Parathyroid adenoma (tissue), 2 donors: ENCODE measurements at regions not wholly inside any gene's neighbourhood (a gene's known extent, or its start where the extent isn't known, plus 50 kb on each side); places are given as distances from the start of the nearest gene placed in this dataset.

Experiments
- H2AFZ ChIP-seq: fragments of 300-600 bp; sonication (generic); one replicate; pipeline ENCODE4 v1.7.0; 2017; ENCODE audit warnings: antibody characterized with exemption, mild to moderate bottlenecking
- H3K27ac ChIP-seq: fragments of 300-600 bp; sonication (generic); one replicate; pipeline ENCODE4 v1.7.0; 2017
- H3K27me3 ChIP-seq: fragments of 300-600 bp; sonication (generic); one replicate; pipeline ENCODE4 v1.7.0; 2017; ENCODE audit warnings: low read length; ENCODE audit not compliant: control insufficient read depth, insufficient read depth
- H3K36me3 ChIP-seq: fragments of 300-600 bp; sonication (generic); one replicate; pipeline ENCODE4 v1.7.0; 2017; ENCODE audit warnings: low read length; ENCODE audit not compliant: control insufficient read depth, insufficient read depth
- H3K4me1 ChIP-seq: fragments of 300-600 bp; sonication (generic); one replicate; pipeline ENCODE4 v1.7.0; 2017; ENCODE audit warnings: control low read depth
- H3K4me2 ChIP-seq: fragments of 300-600 bp; sonication (generic); one replicate; pipeline ENCODE4 v1.7.0; 2017; ENCODE audit warnings: low read length
- H3K4me3 ChIP-seq: fragments of 300-600 bp; sonication (generic); one replicate; pipeline ENCODE4 v1.7.0; 2017; ENCODE audit warnings: low read depth, low read length
- H3K79me2 ChIP-seq: fragments of 300-600 bp; sonication (generic); one replicate; pipeline ENCODE4 v1.7.0; 2017; ENCODE audit warnings: control low read depth
- H3K9ac ChIP-seq: fragments of 300-600 bp; sonication (generic); one replicate; pipeline ENCODE4 v1.7.0; 2017; ENCODE audit warnings: mild to moderate bottlenecking
- H3K9me3 ChIP-seq: fragments of 300-600 bp; sonication (generic); one replicate; pipeline ENCODE4 v1.7.0; 2017; ENCODE audit warnings: low read length; ENCODE audit not compliant: control insufficient read depth
- TF ChIP-seq, protein P1 (sequence below): fragments of 300-600 bp; sonication (generic); IDR thresholded peaks from one replicate; pipeline ENCODE4 v1.7.0; 2017; ENCODE audit warnings: antibody characterized with exemption, mild to moderate bottlenecking
- donor health status: primary hyperparathyroidism.

DNA sequence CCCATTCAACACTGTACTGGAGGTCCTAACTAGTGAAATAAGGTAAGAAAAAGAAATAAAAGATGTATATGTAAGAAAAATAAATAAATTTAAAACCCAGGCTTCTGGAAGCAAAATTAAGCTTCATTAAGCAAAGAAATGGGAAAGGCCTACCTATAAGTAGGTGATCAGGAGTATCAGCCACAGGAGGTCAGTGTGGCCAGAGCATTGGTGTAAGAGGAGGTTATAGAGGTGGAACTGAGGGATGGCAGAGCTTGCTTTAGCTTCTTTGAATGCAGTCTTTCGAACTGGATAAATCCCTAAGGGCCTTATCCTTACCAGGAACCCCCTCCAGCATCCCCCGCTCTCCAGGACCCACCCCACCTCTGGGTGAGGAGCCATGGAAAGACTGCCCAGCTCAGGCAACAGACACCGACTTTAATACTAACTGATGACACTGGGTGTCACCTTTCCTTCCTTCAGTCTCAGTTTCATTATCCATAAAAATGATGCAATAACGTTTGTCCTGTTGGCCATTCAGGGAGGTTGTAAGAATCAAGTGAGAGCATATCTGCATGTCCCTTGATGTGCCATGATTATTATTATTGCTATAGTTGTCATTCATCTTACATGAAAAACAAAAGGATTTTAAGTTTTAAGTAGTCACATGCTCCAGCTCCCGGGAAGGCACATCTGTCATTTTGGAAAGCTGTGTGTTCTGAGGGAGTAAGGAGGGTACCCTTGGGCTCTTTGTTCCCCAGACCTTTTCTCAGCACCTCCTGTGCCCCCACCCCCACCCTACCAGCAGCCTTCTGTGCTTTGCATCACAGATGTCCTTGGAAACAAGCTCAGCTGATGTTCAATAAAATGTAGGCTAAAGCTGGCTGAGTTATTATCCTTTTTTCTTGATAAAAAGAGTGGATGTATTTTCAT, 50.8 kb upstream of the CTNNA1 start:
- H3K4me1 ChIP-seq = peaks cover 5% of the 10 kb centered on the region
- H3K4me3 ChIP-seq = no peak overlapping the region
- H3K27ac ChIP-seq = no peak overlapping the region
- no peaks in the 10 kb centered on the region for H3K9me3 ChIP-seq
- TF ChIP-seq, protein P1, sequence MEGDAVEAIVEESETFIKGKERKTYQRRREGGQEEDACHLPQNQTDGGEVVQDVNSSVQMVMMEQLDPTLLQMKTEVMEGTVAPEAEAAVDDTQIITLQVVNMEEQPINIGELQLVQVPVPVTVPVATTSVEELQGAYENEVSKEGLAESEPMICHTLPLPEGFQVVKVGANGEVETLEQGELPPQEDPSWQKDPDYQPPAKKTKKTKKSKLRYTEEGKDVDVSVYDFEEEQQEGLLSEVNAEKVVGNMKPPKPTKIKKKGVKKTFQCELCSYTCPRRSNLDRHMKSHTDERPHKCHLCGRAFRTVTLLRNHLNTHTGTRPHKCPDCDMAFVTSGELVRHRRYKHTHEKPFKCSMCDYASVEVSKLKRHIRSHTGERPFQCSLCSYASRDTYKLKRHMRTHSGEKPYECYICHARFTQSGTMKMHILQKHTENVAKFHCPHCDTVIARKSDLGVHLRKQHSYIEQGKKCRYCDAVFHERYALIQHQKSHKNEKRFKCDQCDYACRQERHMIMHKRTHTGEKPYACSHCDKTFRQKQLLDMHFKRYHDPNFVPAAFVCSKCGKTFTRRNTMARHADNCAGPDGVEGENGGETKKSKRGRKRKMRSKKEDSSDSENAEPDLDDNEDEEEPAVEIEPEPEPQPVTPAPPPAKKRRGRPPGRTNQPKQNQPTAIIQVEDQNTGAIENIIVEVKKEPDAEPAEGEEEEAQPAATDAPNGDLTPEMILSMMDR = no peak
- no peak overlapping the region for H3K4me2 ChIP-seq
- H3K36me3 ChIP-seq = no peaks in the 10 kb centered on the region
- no peak overlapping the region for H3K9ac ChIP-seq
- H3K27me3 ChIP-seq = no peaks in the 10 kb centered on the region
- H3K79me2 ChIP-seq = no peaks in the 10 kb centered on the region
- H2AFZ ChIP-seq = no peak overlapping the region

DNA sequence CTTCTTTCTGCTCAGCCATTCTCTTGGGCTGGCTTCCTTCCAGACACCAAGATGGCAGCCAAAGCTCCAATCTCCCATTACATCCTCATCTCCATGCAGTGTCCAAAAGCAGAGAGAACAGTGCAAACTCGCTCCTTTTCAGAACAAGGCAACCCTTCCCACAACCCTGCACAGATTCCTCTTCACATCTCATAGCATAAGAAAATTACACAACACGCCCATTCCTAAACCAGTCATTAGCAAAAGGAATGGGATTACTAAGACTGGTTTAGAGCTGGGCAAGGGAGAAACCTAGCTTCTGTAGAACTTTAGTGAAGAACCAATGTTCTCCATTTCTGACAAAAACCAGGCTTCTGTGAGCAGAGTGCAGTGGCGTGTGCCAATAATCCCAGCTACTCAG, 51.5 kb upstream of the CTNNA1 start:
- TF ChIP-seq, protein P1 = no peak
- no peaks in the 10 kb centered on the region for H3K36me3 ChIP-seq
- H3K4me3 ChIP-seq = no peak overlapping the region
- H3K4me1 ChIP-seq = peaks cover 5% of the 10 kb centered on the region
- no peaks in the 10 kb centered on the region for H3K79me2 ChIP-seq
- H2AFZ ChIP-seq = no peak overlapping the region
- H3K9me3 ChIP-seq = no peaks in the 10 kb centered on the region
- no peak overlapping the region for H3K9ac ChIP-seq
- no peaks in the 10 kb centered on the region for H3K27me3 ChIP-seq
- no peak overlapping the region for H3K27ac ChIP-seq
- no peak overlapping the region for H3K4me2 ChIP-seq

DNA sequence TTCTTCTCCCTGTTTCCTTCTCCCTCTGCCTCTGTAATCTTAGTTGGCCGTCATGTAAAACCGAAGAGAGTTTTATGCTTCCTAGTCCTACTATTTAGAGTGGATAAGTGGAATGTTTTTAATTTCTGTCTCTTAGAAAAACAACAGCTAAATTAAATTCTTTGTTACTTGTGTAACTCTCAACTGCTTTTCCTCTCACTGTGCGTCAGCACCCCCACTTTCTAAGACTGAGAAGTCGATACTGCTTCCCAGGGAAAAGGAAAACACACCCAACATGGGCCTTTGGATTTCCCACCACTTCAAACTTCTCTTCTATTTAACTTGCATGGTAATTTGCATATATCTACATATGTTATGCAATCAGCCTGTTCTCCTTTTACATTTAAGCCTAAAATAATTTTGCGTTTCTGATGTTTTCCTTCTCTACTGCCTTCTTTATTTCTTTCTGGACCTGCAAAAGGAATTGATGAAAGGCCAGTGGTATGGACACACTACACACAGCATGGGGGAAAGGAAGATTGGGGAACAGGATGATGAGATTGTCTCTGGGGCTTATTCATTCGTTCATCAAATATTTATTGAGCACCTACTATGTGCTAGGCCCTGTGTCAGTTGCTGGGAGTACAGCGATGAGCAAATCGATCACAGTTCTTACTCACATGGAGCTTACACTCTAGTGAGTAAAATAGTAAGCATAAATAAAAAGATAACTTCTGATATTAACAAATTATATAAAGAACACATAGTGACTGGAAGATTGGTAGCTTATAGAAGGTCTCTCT, 52.5 kb upstream of the CTNNA1 start:
- Histone ChIP-seq H3K79me2 (no peaks in the 10 kb centered on the region), H3K4me3 (no peak overlapping the region), H3K27me3 (no peaks in the 10 kb centered on the region), H2AFZ (no peak overlapping the region), H3K4me2 (no peak overlapping the region), H3K36me3 (no peaks in the 10 kb centered on the region), H3K9ac (no peak overlapping the region), H3K9me3 (no peaks in the 10 kb centered on the region), H3K4me1 (peaks cover 5% of the 10 kb centered on the region), H3K27ac (no peak overlapping the region)
- TF ChIP-seq, protein P1 = no peak

DNA sequence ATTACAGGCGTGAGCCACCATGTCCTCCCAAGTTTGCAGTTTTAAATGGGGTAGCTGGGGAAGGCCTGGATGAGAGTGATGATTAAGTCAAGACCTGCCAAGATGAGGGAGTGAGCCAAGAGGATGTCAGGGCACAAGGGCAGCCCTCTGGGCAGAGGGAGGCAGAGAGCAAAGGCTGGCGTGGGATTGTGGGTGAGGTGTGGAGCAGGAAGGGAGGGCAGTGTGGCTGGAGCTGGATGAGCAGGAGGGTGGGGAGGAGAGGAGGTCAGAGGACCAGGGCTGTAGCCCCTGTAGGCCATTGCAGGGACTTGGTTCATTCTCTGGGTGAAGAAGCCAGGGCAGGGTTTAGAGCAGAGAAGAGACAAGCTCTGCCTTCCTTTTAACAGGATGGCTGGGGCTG, 53.7 kb upstream of the CTNNA1 start:
- Histone ChIP-seq H3K4me3 (no peak overlapping the region), H3K4me2 (no peak overlapping the region), H3K79me2 (no peaks in the 10 kb centered on the region), H3K36me3 (no peaks in the 10 kb centered on the region), H3K27ac (no peak overlapping the region), H3K4me1 (peaks cover 3% of the 10 kb centered on the region), H3K9ac (no peak overlapping the region), H3K27me3 (no peaks in the 10 kb centered on the region), H3K9me3 (no peaks in the 10 kb centered on the region), H2AFZ (no peak overlapping the region)
- TF ChIP-seq, protein P1 = no peak
